Endothelial cell of umbilical vein (primary cell): ENCODE measurements at regions not wholly inside any gene's neighbourhood (a gene's known extent, or its start where the extent isn't known, plus 50 kb on each side); places are given as distances from the start of the nearest gene placed in this dataset.

ENCODE experiments used
- BruUV-seq: library from RNA; stranded (reverse); fragments of 400-500 nt; replicated peaks from 2 replicates; lab custom pipeline; 2021; lab: Mats Ljungman, UMichigan
- CTCF ChIA-PET: fragments of 300-600, 350-600 bp; sonication (Branson Sonifier 250); formaldehyde crosslinking; loops from one replicate; lab custom pipeline; 2021; ENCODE audit warnings: antibody characterized with exemption, inconsistent platforms; lab: Charles Lee
- POLR2A ChIA-PET: fragments of 300-600, 350-600 bp; sonication (Branson Sonifier 250); formaldehyde crosslinking; loops from one replicate; lab custom pipeline; 2021; ENCODE audit warnings: antibody characterized with exemption, inconsistent platforms; lab: Charles Lee
- DNase-seq: peaks from one replicate; pipeline ENCODE4 v3.0.0-alpha.2; 2011; ENCODE audit warnings: low read depth, low spot score
- FAIRE-seq: peaks from 2 replicates; lab custom pipeline; 2011; peaks lifted over from hg19 to GRCh38; lab: Jason Lieb, UNC
- H2AFZ ChIP-seq: 2 replicates; pipeline ENCODE4 v1.6.0; 2012; ENCODE audit warnings: low read depth, low read length, control low read depth, inconsistent platforms
- H3K27ac ChIP-seq: 2 replicates; pipeline ENCODE4 v1.5.1; 2011; ENCODE audit warnings: low read depth, mild to moderate bottlenecking, control low read depth, low read length, moderate library complexity; ENCODE audit not compliant: insufficient read depth
- H3K27me3 ChIP-seq, 2 experiments: 2 replicates each; pipeline versions ENCODE4 v1.6.0 to v1.6.1; 2011; ENCODE audit warnings: low read length in 2 of 2, mixed read lengths in 1 of 2; ENCODE audit not compliant: control insufficient read depth in 2 of 2, insufficient read depth in 2 of 2
- H3K36me3 ChIP-seq, 2 experiments: 2 replicates in 1 of 2; 3 replicates in 1 of 2; pipeline ENCODE4 v1.5.1; 2011; ENCODE audit warnings: low read length in 2 of 2, mild to moderate bottlenecking in 1 of 2, moderate library complexity in 1 of 2; ENCODE audit not compliant: control insufficient read depth in 2 of 2, insufficient read depth in 2 of 2; ENCODE audit errors: extremely low read depth in 1 of 2
- H3K4me1 ChIP-seq: 3 replicates; pipeline ENCODE4 v1.5.1; 2011; ENCODE audit warnings: mild to moderate bottlenecking, low read length; ENCODE audit not compliant: control insufficient read depth, insufficient read depth; ENCODE audit errors: extremely low read depth
- H3K4me2 ChIP-seq: 2 replicates; pipeline ENCODE4 v1.6.1; 2011; ENCODE audit warnings: low read length, control low read depth, mixed read lengths; ENCODE audit not compliant: insufficient read depth
- H3K4me3 ChIP-seq, 3 experiments: fragments of 200-600 bp in 1 of 3; sonication (generic), shearing (Covaris generic) in 1 of 3; replicated peaks in 1 of 3; 2 replicates each; pipeline ENCODE4 v1.5.1; 2011 to 2016; ENCODE audit warnings: control low read depth in 3 of 3, low read length in 3 of 3, mild to moderate bottlenecking in 2 of 3, inconsistent platforms in 1 of 3, low read depth in 1 of 3, moderate library complexity in 1 of 3; ENCODE audit not compliant: insufficient read depth in 1 of 3
- H3K79me2 ChIP-seq: 2 replicates; pipeline ENCODE4 v1.6.0; 2012; ENCODE audit warnings: low read length, inconsistent platforms; ENCODE audit not compliant: control insufficient read depth, insufficient read depth
- H3K9ac ChIP-seq: replicated peaks from 2 replicates; pipeline ENCODE3; 2011; ENCODE audit warnings: low read length, control low read depth; ENCODE audit not compliant: insufficient read depth; ENCODE audit errors: extremely low read depth
- H3K9me1 ChIP-seq: replicated peaks from 3 replicates; pipeline ENCODE4 v1.6.0; 2011; ENCODE audit warnings: mild to moderate bottlenecking, low read length; ENCODE audit not compliant: control insufficient read depth, insufficient read depth; ENCODE audit errors: extremely low read depth
- H3K9me3 ChIP-seq: replicated peaks from 2 replicates; pipeline ENCODE4 v1.5.1; 2012; ENCODE audit warnings: low read length, inconsistent platforms; ENCODE audit not compliant: control insufficient read depth, insufficient read depth
- H4K20me1 ChIP-seq: replicated peaks from 2 replicates; pipeline ENCODE3; 2011; ENCODE audit warnings: mild to moderate bottlenecking, low read length; ENCODE audit not compliant: control insufficient read depth, insufficient read depth; ENCODE audit errors: extremely low read depth
- CTCF ChIP-seq, 2 donors: IDR thresholded peaks; 1 replicate in 1 of 2; 2 replicates in 1 of 2; pipeline ENCODE4 v1.5.1; 2011; ENCODE audit warnings: low read length in 2 of 2, mild to moderate bottlenecking in 2 of 2, moderate library complexity in 2 of 2, control low read depth in 1 of 2, inconsistent platforms in 1 of 2, low read depth in 1 of 2; ENCODE audit not compliant: insufficient read depth in 1 of 2; ENCODE audit errors: extremely low read depth in 1 of 2
- EZH2 ChIP-seq: IDR thresholded peaks from 2 replicates; pipeline ENCODE4 v1.6.1; 2012; ENCODE audit warnings: borderline replicate concordance, low read depth, mild to moderate bottlenecking, moderate library complexity, low read length, inconsistent platforms; ENCODE audit not compliant: severe bottlenecking
- FOS ChIP-seq: IDR thresholded peaks from 2 replicates; pipeline ENCODE4 v1.6.1; 2011; ENCODE audit warnings: mild to moderate bottlenecking, low read length, moderate library complexity, borderline replicate concordance; ENCODE audit not compliant: insufficient read depth
- GATA2 ChIP-seq: IDR thresholded peaks from 2 replicates; pipeline ENCODE4 v1.7.0; 2011; ENCODE audit warnings: low read depth, mild to moderate bottlenecking, moderate library complexity, mixed read lengths, low read length; ENCODE audit not compliant: insufficient read length, insufficient read depth
- JUN ChIP-seq: IDR thresholded peaks from 2 replicates; pipeline ENCODE4 v1.6.1; 2011; ENCODE audit warnings: borderline replicate concordance, low read depth; ENCODE audit not compliant: insufficient read length, insufficient read depth
- MAX ChIP-seq: IDR thresholded peaks from 2 replicates; pipeline ENCODE4 v1.6.1; 2011; ENCODE audit not compliant: insufficient read depth, insufficient read length
- MYC ChIP-seq: IDR thresholded peaks from one replicate; pipeline ENCODE4 v1.6.1; 2011; ENCODE audit warnings: mild to moderate bottlenecking, low read depth, low read length
- POLR2A ChIP-seq: IDR thresholded peaks from 2 replicates; pipeline ENCODE4 v1.6.1; 2012; ENCODE audit warnings: low read depth, mild to moderate bottlenecking, control low read depth, low read length
- POLR2AphosphoS5 ChIP-seq: IDR thresholded peaks from 2 replicates; pipeline ENCODE4 v1.6.1; 2012; ENCODE audit warnings: low read depth, mild to moderate bottlenecking, control low read depth, low read length, moderate library complexity; ENCODE audit not compliant: insufficient read depth
- dilution Hi-C: fragments of 300-500 bp; cut with MboI; formaldehyde crosslinking; loops from one replicate; pipeline ENCODE4 v1.15.0; 2019; ENCODE audit warnings: low sequenced_read_pairs; ENCODE audit not compliant: extremely low pct_ligation_motif_present
- intact Hi-C: fragments of 100-400 bp; cut with micrococcal nuclease; formaldehyde crosslinking; loops from one replicate; pipeline ENCODE4 v1.10.0; 2022

- BruUV-seq, result no TSS peak
These were observed 240.7 kb upstream of the B3GAT1 start for GRCh38 chr11:134652586-134653255.

More at GRCh38 chr11:134652586-134653255, 240.7 kb upstream of the B3GAT1 start:
- no peak overlapping the region for H3K4me2 ChIP-seq
- H3K36me3 ChIP-seq, result no peaks in the 10 kb centered on the region
- H3K79me2 ChIP-seq, result no peaks in the 10 kb centered on the region
- dilution Hi-C loops (no loop called here), intact Hi-C loops (no loop called here)
- no peak overlapping the region for H3K27ac ChIP-seq
- H2AFZ ChIP-seq, result no peak overlapping the region
- H3K9me1 ChIP-seq, result no peaks in the 10 kb centered on the region
- H3K4me1 ChIP-seq, result no peaks in the 10 kb centered on the region
- ChIA-PET CTCF (no interaction called here), POLR2A (no interaction called here)
- H3K9ac ChIP-seq, result no peak overlapping the region
- no peak for DNase-seq
- no peaks in the 10 kb centered on the region for H4K20me1 ChIP-seq
- no peak for FAIRE-seq
- no peak for TF ChIP-seq GATA2
- no peak for TF ChIP-seq JUN
- no peak for TF ChIP-seq EZH2
- TF ChIP-seq POLR2AphosphoS5, result no peak
- TF ChIP-seq CTCF (IDR thresholded peaks at IDR 0.05; ENCODE audit: extremely low read depth in 1 of 2, insufficient read depth in 1 of 2, low read depth in 1 of 2, low read length in 2 of 2), result no peak
- no peak for TF ChIP-seq MYC
- no peak for TF ChIP-seq FOS
- TF ChIP-seq POLR2A, result no peak
- TF ChIP-seq MAX, result no peak
- H3K27me3 ChIP-seq, result no peaks in the 10 kb centered on the region
- peaks cover 2% of the 10 kb centered on the region for H3K9me3 ChIP-seq
- H3K4me3 ChIP-seq, result no peak overlapping the region
